Astrocyte of the spinal cord (primary cell): ENCODE measurements at regions not wholly inside any gene's neighbourhood (a gene's known extent, or its start where the extent isn't known, plus 50 kb on each side); places are given as distances from the start of the nearest gene placed in this dataset.

ENCODE experiments used
- DNase-seq: peaks from one replicate; pipeline ENCODE4 v3.0.0; 2011; ENCODE audit warnings: low read depth, low spot score
- H3K4me3 ChIP-seq: 2 replicates; pipeline ENCODE4 v1.5.1; 2011; ENCODE audit warnings: low read depth, mild to moderate bottlenecking, low read length, moderate library complexity
- CTCF ChIP-seq: IDR thresholded peaks from 2 replicates; pipeline ENCODE4 v1.5.1; 2012; ENCODE audit warnings: low read depth, mild to moderate bottlenecking, low read length, inconsistent platforms
- in situ Hi-C: cut with HindIII; loops from 2 replicates; pipeline ENCODE4 v1.10.0; 2017; ENCODE audit warnings: low sequenced_read_pairs

GRCh38 chr18:64233851-64234250 lies 85.0 kb upstream of the LINC00305 start:
- H3K4me3 ChIP-seq, result no peak overlapping the region
- TF ChIP-seq CTCF, result no peak
- in situ Hi-C loops, result no loop called here

DNA sequence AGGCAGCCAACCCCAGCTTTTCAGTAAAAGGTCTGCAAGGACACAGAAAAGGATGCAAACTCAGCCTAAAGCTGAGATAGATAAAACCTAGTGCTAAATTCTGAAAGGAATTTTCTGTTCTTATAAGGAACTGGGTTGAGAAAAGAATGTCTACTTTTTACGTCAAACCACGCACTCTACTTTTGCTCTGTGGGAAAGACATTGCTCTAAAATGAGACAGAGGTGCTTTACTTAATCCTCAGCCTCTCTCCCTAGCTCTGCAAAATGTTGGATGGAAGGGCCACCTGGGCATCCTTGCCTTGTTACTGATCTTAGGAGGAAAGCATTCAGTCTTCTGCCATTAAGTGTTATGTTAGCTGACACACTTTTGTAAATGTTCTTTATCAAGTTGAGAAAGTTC lies 72.1 kb upstream of the LINC00305 start:
- no peak for TF ChIP-seq CTCF
- H3K4me3 ChIP-seq, result no peak overlapping the region
- DNase-seq, result no peak
- in situ Hi-C loops, result no loop called here

More at GRCh38 chr18:64233851-64234250, 85.0 kb upstream of the LINC00305 start:
- no peak for DNase-seq

DNA sequence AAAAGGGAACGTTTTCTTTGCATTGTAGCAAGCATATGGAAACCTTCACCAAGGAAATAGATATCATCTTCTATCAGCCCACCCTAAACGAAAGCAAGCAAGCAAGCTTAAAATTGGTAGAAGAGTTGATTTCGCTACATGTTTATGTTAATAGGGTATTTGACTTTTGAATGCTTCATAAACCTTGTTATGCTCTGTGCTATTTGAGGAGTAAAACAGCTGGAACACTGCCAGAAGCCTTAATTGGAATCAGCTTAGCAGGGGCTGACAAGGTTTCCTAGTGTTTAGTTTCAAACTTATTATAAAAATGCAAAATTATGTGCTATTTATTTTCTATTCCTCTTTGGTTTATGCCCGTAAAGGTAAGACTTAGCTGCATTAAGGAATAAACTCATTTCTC lies 70.6 kb upstream of the LINC00305 start:
- DNase-seq, result no peak
- TF ChIP-seq CTCF, result no peak
- in situ Hi-C loops, result no loop called here
- H3K4me3 ChIP-seq, result no peak overlapping the region

- TF ChIP-seq CTCF, result no peak
- no peak for DNase-seq
- in situ Hi-C loops, result no loop called here
- H3K4me3 ChIP-seq, result no peak overlapping the region
Measured at GRCh38 chr18:64210401-64210949, 61.6 kb upstream of the LINC00305 start.

DNA sequence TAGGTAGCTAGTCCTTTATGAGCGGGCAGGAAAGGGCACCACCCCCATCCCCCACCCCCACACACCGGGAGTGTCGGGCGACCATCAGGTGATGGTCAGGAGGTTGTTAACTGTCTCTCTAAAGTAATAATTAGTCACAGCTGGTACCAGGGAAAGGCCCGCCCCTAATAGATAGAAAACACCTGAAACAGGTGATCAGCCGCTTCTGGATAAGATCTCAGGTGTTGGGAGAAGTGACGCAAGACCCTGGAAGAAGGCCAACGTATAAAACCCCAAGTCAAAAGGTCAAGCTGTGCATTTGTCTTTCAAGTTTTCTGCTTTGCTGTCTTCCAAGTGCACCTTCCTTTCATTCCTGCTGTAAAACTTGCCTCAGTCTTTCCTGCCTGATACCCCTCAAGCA lies 59.6 kb upstream of the LINC00305 start:
- TF ChIP-seq CTCF, result no peak
- H3K4me3 ChIP-seq, result no peak overlapping the region
- in situ Hi-C loops, result no loop called here
- DNase-seq, result no peak

DNA sequence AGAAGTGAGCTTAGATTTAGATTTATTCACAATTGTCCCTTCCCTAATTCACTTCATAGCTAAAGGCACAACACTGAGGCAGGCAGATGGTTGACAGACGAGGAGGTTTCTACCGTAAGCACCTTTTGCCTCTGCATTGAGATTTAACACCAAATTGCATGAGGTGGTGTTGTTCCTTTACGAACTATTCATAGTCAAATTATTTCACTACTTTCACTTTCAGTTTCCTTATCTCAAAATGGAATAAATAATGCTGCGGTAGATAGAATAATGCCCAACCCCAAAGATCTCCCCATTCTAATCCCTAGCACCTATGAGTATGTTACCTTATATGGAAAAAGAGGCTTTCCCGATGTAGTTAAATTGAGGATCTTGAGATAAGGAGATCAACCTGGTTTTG lies 58.9 kb upstream of the LINC00305 start:
- no peak overlapping the region for H3K4me3 ChIP-seq
- no peak for TF ChIP-seq CTCF
- no peak for DNase-seq
- in situ Hi-C loops, result no loop called here

- no peak for TF ChIP-seq CTCF
- no peak overlapping the region for H3K4me3 ChIP-seq
- in situ Hi-C loops, result no loop called here
- DNase-seq, result no peak
Measured at GRCh38 chr18:64203295-64203694, 54.4 kb upstream of the LINC00305 start.
